ENCODE measurements at regions not wholly inside any gene's neighbourhood (a gene's known extent, or its start where the extent isn't known, plus 50 kb on each side); places are given as distances from the start of the nearest gene placed in this dataset.

- no peaks in the 10 kb centered on the region for H3K36me3 Mint-ChIP-seq
- peaks cover 3% of the 10 kb centered on the region; the same call in 1 of the 2 replicates for H3K27me3 Mint-ChIP-seq (ENCODE audit: low read depth)
- ATAC-seq (no peak), DNase-seq (ENCODE audit: low spot score) (no peak)
- no peak overlapping the region for H3K4me3 Mint-ChIP-seq
- POLR2A ChIA-PET = no interaction called here
- H3K9me3 Mint-ChIP-seq = no peaks in the 10 kb centered on the region
- peaks cover 11% of the 10 kb centered on the region for H3K4me1 Mint-ChIP-seq
- H3K27ac Mint-ChIP-seq = no peak overlapping the region
- CTCF ChIA-PET = no interaction called here
- TF ChIP-seq ZNF121 (CRISPR knock-in tag; IDR thresholded peaks at IDR 0.05) = no peak
- no peak for TF ChIP-seq GABPB1 (CRISPR knock-in tag; IDR thresholded peaks at IDR 0.05)
- no peak for TF ChIP-seq ZSCAN18 (CRISPR knock-in tag; IDR thresholded peaks at IDR 0.05)
- TF ChIP-seq RELA (CRISPR knock-in tag; IDR thresholded peaks at IDR 0.05; ENCODE audit: borderline replicate concordance) = no peak
- TF ChIP-seq FOXP1 (CRISPR knock-in tag; IDR thresholded peaks at IDR 0.05; ENCODE audit: borderline replicate concordance) = no peak
- no peak for TF ChIP-seq GTF2I (CRISPR knock-in tag; conservative IDR thresholded peaks at IDR 0.05)
- no peak for TF ChIP-seq AR (CRISPR knock-in tag; IDR thresholded peaks at IDR 0.05)
- no peak for TF ChIP-seq FOXJ3 (CRISPR knock-in tag; IDR thresholded peaks at IDR 0.05; ENCODE audit: borderline replicate concordance)
- no peak for TF ChIP-seq PRDM15 (CRISPR knock-in tag; IDR thresholded peaks at IDR 0.05)
- TF ChIP-seq NFYB (CRISPR knock-in tag; conservative IDR thresholded peaks at IDR 0.05; ENCODE audit: low read depth) = no peak
- no peak for TF ChIP-seq ATF3 (CRISPR knock-in tag; conservative IDR thresholded peaks at IDR 0.05)
- no peak for TF ChIP-seq ZNF138 (CRISPR knock-in tag; conservative IDR thresholded peaks at IDR 0.05)
- no peak for TF ChIP-seq CREB1 (CRISPR knock-in tag; IDR thresholded peaks at IDR 0.05)
These were observed 98.4 kb upstream of the PFN2 start for GRCh38 chr3:150069154-150069527.

GRCh38 chr3:150068440-150069153 lies 97.9 kb upstream of the PFN2 start:
- DNase-seq (ENCODE audit: low spot score) = no peak
- Mint-ChIP-seq H3K27me3 (ENCODE audit: low read depth) (no peaks in the 10 kb centered on the region), H3K4me1 (peaks cover 6% of the 10 kb centered on the region), H3K27ac (no peak overlapping the region), H3K9me3 (no peaks in the 10 kb centered on the region), H3K36me3 (no peaks in the 10 kb centered on the region), H3K4me3 (no peak overlapping the region)
- TF ChIP-seq E2F1 (CRISPR knock-in tag; IDR thresholded peaks at IDR 0.05) (no peak), NR1H2 (CRISPR knock-in tag; IDR thresholded peaks at IDR 0.05) (no peak), PRRX2 (CRISPR knock-in tag; IDR thresholded peaks at IDR 0.05) (no peak), FOXK1 (CRISPR knock-in tag; IDR thresholded peaks at IDR 0.05) (no peak), NR3C1 (CRISPR knock-in tag; conservative IDR thresholded peaks at IDR 0.05; ENCODE audit: low read depth) (no peak), CREB1 (CRISPR knock-in tag; IDR thresholded peaks at IDR 0.05) (no peak), ETV6 (CRISPR knock-in tag; IDR thresholded peaks at IDR 0.05) (no peak), CDX4 (CRISPR knock-in tag; IDR thresholded peaks at IDR 0.05; ENCODE audit: borderline replicate concordance) (no peak), MLX (CRISPR knock-in tag; IDR thresholded peaks at IDR 0.05) (no peak), MXD4 (CRISPR knock-in tag; IDR thresholded peaks at IDR 0.05; ENCODE audit: borderline replicate concordance) (no peak), OVOL2 (CRISPR knock-in tag; IDR thresholded peaks at IDR 0.05; ENCODE audit: borderline replicate concordance) (no peak)
- peak; percentile 30; the same call in 1 of the 2 replicates for ATAC-seq
- POLR2A ChIA-PET = no interaction called here
- CTCF ChIA-PET = no interaction called here
